Neural progenitor cell (in vitro differentiated cells): ENCODE measurements at regions not wholly inside any gene's neighbourhood (a gene's known extent, or its start where the extent isn't known, plus 50 kb on each side); places are given as distances from the start of the nearest gene placed in this dataset.

ENCODE experiments used
- DNase-seq: peaks from one replicate; pipeline ENCODE4 v3.0.0-alpha.2; 2016; ENCODE audit warnings: low spot score
- H2AFZ ChIP-seq: fragments of 200-600 bp; sonication (generic); replicated peaks from 2 replicates; pipeline ENCODE4 v1.6.1; 2016; ENCODE audit warnings: antibody characterized with exemption
- H3F3A ChIP-seq: fragments of 200-600 bp; sonication (generic); 2 replicates; pipeline ENCODE4 v1.6.1; 2016; ENCODE audit warnings: antibody characterized with exemption, low read depth
- H3K27ac ChIP-seq: fragments of 200-600 bp; sonication (generic); 2 replicates; pipeline ENCODE4 v1.5.1; 2016; ENCODE audit warnings: mild to moderate bottlenecking
- H3K27me3 ChIP-seq: fragments of 200-600 bp; sonication (generic); 2 replicates; pipeline ENCODE4 v1.6.1; 2016; ENCODE audit warnings: mild to moderate bottlenecking, moderate library complexity
- H3K36me3 ChIP-seq: fragments of 200-600 bp; sonication (generic); 2 replicates; pipeline ENCODE4 v1.5.1; 2016
- H3K4me1 ChIP-seq: fragments of 200-600 bp; sonication (generic); 2 replicates; pipeline ENCODE4 v1.6.1; 2016; ENCODE audit warnings: mixed run types
- H3K4me2 ChIP-seq: fragments of 200-600 bp; sonication (generic); 2 replicates; pipeline ENCODE4 v1.6.1; 2016
- H3K4me3 ChIP-seq: fragments of 200-600 bp; sonication (generic); 2 replicates; pipeline ENCODE4 v1.5.1; 2016
- H3K79me2 ChIP-seq: fragments of 200-600 bp; sonication (generic); 2 replicates; pipeline ENCODE4 v1.6.1; 2016; ENCODE audit warnings: low read depth
- H3K9ac ChIP-seq: fragments of 200-600 bp; sonication (generic); 2 replicates; pipeline ENCODE4 v1.6.1; 2016
- H3K9me3 ChIP-seq: fragments of 200-600 bp; sonication (generic); 2 replicates; pipeline ENCODE4 v1.5.1; 2016; ENCODE audit warnings: low read depth
- H4K20me1 ChIP-seq: fragments of 200-600 bp; sonication (generic); 2 replicates; pipeline ENCODE4 v1.6.1; 2016; ENCODE audit warnings: low read depth
- H3K27ac Mint-ChIP-seq: 3 replicates; pipeline ENCODE4 v1.8.0; 2021; ENCODE audit warnings: mixed read lengths
- H3K27me3 Mint-ChIP-seq: 2 replicates; pipeline ENCODE4 v1.8.0; 2022; ENCODE audit warnings: low read depth, mild to moderate bottlenecking, inconsistent platforms, moderate library complexity, mixed read lengths; ENCODE audit not compliant: insufficient read depth
- H3K36me3 Mint-ChIP-seq: 3 replicates; pipeline ENCODE4 v1.8.0; 2021; ENCODE audit warnings: mixed read lengths
- H3K4me1 Mint-ChIP-seq: 3 replicates; pipeline ENCODE4 v1.8.0; 2021; ENCODE audit warnings: mixed read lengths
- H3K4me3 Mint-ChIP-seq: 3 replicates; pipeline ENCODE4 v1.8.0; 2021; ENCODE audit warnings: mild to moderate bottlenecking, moderate library complexity, mixed read lengths
- H3K9me3 Mint-ChIP-seq: 3 replicates; pipeline ENCODE4 v1.8.0; 2020; ENCODE audit warnings: mixed read lengths
- EZH2 ChIP-seq: fragments of 200-600 bp; sonication (generic); IDR thresholded peaks from 2 replicates; pipeline ENCODE4 v1.6.1; 2017; ENCODE audit warnings: antibody characterized with exemption, mild to moderate bottlenecking, moderate library complexity
- EZH2phosphoT487 ChIP-seq: fragments of 200-600 bp; sonication (generic); IDR thresholded peaks from 2 replicates; pipeline ENCODE4 v1.6.1; 2017; ENCODE audit warnings: antibody characterized with exemption
- TF ChIP-seq, protein P1 (sequence below): fragments of 200-600 bp; sonication (generic); IDR thresholded peaks from 2 replicates; pipeline ENCODE4 v1.5.1; 2017; ENCODE audit warnings: antibody characterized with exemption, mild to moderate bottlenecking

DNA sequence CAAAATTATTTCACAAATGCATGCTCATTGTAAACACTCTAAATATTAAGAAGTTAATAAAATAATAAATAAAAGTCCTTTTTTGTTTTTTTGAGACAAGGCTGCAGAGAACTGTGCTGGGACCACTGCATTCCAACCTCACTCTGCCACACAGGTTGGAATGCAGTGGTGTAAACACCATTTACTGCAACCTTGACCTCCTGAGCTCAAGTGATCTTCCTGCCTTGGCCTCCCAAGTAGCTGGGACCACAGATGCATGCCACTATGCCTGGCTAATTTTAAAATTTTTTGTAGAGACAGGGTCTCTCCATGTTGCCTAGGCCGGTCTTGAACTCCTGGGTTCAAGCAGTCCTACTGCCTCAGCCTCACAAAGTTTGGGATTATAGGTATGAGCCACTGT lies 578.4 kb downstream of the ZIC1 start:
- no peak for DNase-seq
- H3K27me3 Mint-ChIP-seq = peaks cover 3% of the 10 kb centered on the region
- H3K4me1 ChIP-seq = no peaks in the 10 kb centered on the region
- no peaks in the 10 kb centered on the region for H3K27me3 ChIP-seq
- no peaks in the 10 kb centered on the region for H3K36me3 ChIP-seq
- H3K4me2 ChIP-seq = no peak overlapping the region
- H3K9ac ChIP-seq = no peak overlapping the region
- no peak overlapping the region for H3K27ac Mint-ChIP-seq
- no peaks in the 10 kb centered on the region for H3F3A ChIP-seq
- H3K79me2 ChIP-seq = no peaks in the 10 kb centered on the region
- H3K9me3 Mint-ChIP-seq = peaks cover 7% of the 10 kb centered on the region
- no peaks in the 10 kb centered on the region for H4K20me1 ChIP-seq
- H3K9me3 ChIP-seq = no peaks in the 10 kb centered on the region
- H3K36me3 Mint-ChIP-seq = peaks cover 20% of the 10 kb centered on the region
- H2AFZ ChIP-seq = no peak overlapping the region
- H3K4me3 Mint-ChIP-seq = no peak overlapping the region
- no peak overlapping the region for H3K4me3 ChIP-seq
- H3K27ac ChIP-seq = no peak overlapping the region
- TF ChIP-seq, protein P1, sequence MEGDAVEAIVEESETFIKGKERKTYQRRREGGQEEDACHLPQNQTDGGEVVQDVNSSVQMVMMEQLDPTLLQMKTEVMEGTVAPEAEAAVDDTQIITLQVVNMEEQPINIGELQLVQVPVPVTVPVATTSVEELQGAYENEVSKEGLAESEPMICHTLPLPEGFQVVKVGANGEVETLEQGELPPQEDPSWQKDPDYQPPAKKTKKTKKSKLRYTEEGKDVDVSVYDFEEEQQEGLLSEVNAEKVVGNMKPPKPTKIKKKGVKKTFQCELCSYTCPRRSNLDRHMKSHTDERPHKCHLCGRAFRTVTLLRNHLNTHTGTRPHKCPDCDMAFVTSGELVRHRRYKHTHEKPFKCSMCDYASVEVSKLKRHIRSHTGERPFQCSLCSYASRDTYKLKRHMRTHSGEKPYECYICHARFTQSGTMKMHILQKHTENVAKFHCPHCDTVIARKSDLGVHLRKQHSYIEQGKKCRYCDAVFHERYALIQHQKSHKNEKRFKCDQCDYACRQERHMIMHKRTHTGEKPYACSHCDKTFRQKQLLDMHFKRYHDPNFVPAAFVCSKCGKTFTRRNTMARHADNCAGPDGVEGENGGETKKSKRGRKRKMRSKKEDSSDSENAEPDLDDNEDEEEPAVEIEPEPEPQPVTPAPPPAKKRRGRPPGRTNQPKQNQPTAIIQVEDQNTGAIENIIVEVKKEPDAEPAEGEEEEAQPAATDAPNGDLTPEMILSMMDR = no peak
- TF ChIP-seq EZH2phosphoT487 = no peak
- H3K4me1 Mint-ChIP-seq = no peaks in the 10 kb centered on the region

DNA sequence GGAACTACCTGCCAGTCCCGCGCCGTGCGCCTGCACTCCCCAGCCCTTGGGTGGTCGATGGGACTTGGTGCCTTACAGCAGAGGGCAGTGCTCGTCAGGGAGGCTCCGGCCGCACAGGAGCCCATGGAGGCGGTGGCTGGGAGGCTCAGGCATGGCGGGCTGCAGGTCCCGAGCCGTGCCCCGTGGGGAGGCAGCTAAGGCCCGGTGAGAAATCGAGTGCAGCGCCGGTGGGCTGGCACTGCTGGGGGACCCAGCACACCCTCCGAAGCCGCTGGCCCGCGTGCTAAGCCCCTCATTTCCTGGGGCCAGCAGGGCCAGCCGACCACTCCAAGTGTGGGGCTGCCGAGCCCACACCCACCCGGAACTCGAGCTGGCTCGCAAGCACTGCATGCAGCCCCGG lies 580.2 kb downstream of the ZIC1 start:
- no peaks in the 10 kb centered on the region for H3K36me3 ChIP-seq
- H3K27ac ChIP-seq = no peak overlapping the region
- Mint-ChIP-seq H3K9me3 (peaks cover 7% of the 10 kb centered on the region), H3K4me1 (no peaks in the 10 kb centered on the region), H3K27me3 (peaks cover 3% of the 10 kb centered on the region), H3K4me3 (no peak overlapping the region), H3K27ac (no peak overlapping the region), H3K36me3 (peaks cover 18% of the 10 kb centered on the region)
- H2AFZ ChIP-seq = no peak overlapping the region
- no peak overlapping the region for H3K9ac ChIP-seq
- no peaks in the 10 kb centered on the region for H3K79me2 ChIP-seq
- no peak overlapping the region for H3K4me2 ChIP-seq
- TF ChIP-seq, protein P1 = no peak
- no peak for TF ChIP-seq EZH2
- TF ChIP-seq EZH2phosphoT487 = no peak
- no peak overlapping the region for H3K4me3 ChIP-seq
- no peaks in the 10 kb centered on the region for H3K27me3 ChIP-seq
- DNase-seq = no peak
- H3K9me3 ChIP-seq = no peaks in the 10 kb centered on the region
- no peaks in the 10 kb centered on the region for H3F3A ChIP-seq
- no peaks in the 10 kb centered on the region for H4K20me1 ChIP-seq
- H3K4me1 ChIP-seq = no peaks in the 10 kb centered on the region

DNA sequence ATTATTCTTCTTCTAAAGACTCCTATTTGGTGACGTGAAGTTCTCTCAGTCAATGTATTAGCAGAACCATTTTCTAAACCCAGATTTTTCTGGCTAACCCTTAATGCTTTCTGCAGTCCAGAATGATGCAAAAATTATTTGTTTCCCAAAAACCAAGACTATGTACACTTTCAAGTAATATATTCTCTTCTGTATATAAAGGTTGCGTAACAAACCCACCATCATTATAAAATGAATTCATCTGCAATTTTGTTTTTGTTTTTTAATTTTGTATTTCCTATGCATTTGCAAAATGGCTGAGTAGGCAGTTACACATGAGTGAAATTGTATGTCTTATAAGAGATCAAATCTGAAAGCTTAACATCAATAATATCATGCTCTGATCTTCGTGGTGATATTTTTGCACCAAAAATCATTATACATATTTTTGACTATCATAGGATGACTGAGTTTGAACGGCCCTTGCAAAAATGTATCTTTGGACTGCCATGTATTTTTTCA lies 593.6 kb downstream of the ZIC1 start:
- H3K27ac ChIP-seq = no peak overlapping the region
- DNase-seq = no peak
- Mint-ChIP-seq H3K36me3 (peaks cover 32% of the 10 kb centered on the region), H3K27me3 (peaks cover 2% of the 10 kb centered on the region), H3K4me1 (peaks cover 29% of the 10 kb centered on the region), H3K27ac (no peak overlapping the region), H3K4me3 (no peak overlapping the region), H3K9me3 (peaks cover 20% of the 10 kb centered on the region)
- H3K4me2 ChIP-seq = no peak overlapping the region
- no peak overlapping the region for H3K4me3 ChIP-seq
- no peaks in the 10 kb centered on the region for H3K9me3 ChIP-seq
- H3K9ac ChIP-seq = no peak overlapping the region
- no peaks in the 10 kb centered on the region for H3K36me3 ChIP-seq
- H3K79me2 ChIP-seq = no peaks in the 10 kb centered on the region
- TF ChIP-seq, protein P1 = no peak
- TF ChIP-seq EZH2phosphoT487 (no peak), EZH2 (no peak)
- H3F3A ChIP-seq = peaks cover 25% of the 10 kb centered on the region
- H2AFZ ChIP-seq = no peak overlapping the region
- H3K27me3 ChIP-seq = no peaks in the 10 kb centered on the region
- H4K20me1 ChIP-seq = no peaks in the 10 kb centered on the region
- H3K4me1 ChIP-seq = peaks cover 28% of the 10 kb centered on the region
